Esophagus (tissue), 2 donors: ENCODE measurements at regions not wholly inside any gene's neighbourhood (a gene's known extent, or its start where the extent isn't known, plus 50 kb on each side); places are given as distances from the start of the nearest gene placed in this dataset.
"Not testable (repeated sequence)": the region's sequence is repeated elsewhere in the genome, so short reads cannot be mapped to it uniquely, and the experiment has no call there.

Experiments
- H3K27ac ChIP-seq, 2 donors: one replicate each; pipeline ENCODE4 v1.5.1; 2013; ENCODE audit warnings: low read depth in 2 of 2, mild to moderate bottlenecking in 2 of 2, inconsistent platforms in 1 of 2, low read length in 1 of 2, moderate library complexity in 1 of 2
- H3K27me3 ChIP-seq, 2 donors: one replicate each; pipeline ENCODE4 v1.6.1; 2013; ENCODE audit warnings: low read length in 2 of 2, control low read depth in 1 of 2, mild to moderate bottlenecking in 1 of 2; ENCODE audit not compliant: insufficient read depth in 2 of 2, control insufficient read depth in 1 of 2
- H3K36me3 ChIP-seq, 2 donors: one replicate each; pipeline ENCODE4 v1.6.1; 2013; ENCODE audit warnings: low read length in 1 of 2; ENCODE audit not compliant: control insufficient read depth in 2 of 2, insufficient read depth in 2 of 2
- H3K4me1 ChIP-seq, 2 donors: one replicate each; pipeline ENCODE4 v1.6.1; 2013; ENCODE audit warnings: low read length in 1 of 2; ENCODE audit not compliant: control insufficient read depth in 2 of 2, insufficient read depth in 2 of 2
- H3K4me3 ChIP-seq, 2 donors: one replicate each; pipeline ENCODE4 v1.5.1; 2013; ENCODE audit warnings: low read length in 2 of 2, mild to moderate bottlenecking in 2 of 2, low read depth in 1 of 2, moderate library complexity in 1 of 2
- H3K9me3 ChIP-seq, 2 donors: one replicate each; pipeline ENCODE4 v1.6.1; 2013; ENCODE audit warnings: mild to moderate bottlenecking in 2 of 2, low read depth in 1 of 2, low read length in 1 of 2, moderate library complexity in 1 of 2; ENCODE audit not compliant: control insufficient read depth in 2 of 2, insufficient read depth in 1 of 2
- whole genome bisulfite sequencing, 2 donors: extraction: QIAGEN DNeasy Blood & Tissue Kit; methylation state at CpG; one replicate each; pipeline ENCODE4 v1.1.7; 2013; 5-methylcytosine and 5-hydroxymethylcytosine counted together
- donor health status: healthy with polysubstance abuse.
- donor health status: Bipolar disorder and iron deficiency.

DNA sequence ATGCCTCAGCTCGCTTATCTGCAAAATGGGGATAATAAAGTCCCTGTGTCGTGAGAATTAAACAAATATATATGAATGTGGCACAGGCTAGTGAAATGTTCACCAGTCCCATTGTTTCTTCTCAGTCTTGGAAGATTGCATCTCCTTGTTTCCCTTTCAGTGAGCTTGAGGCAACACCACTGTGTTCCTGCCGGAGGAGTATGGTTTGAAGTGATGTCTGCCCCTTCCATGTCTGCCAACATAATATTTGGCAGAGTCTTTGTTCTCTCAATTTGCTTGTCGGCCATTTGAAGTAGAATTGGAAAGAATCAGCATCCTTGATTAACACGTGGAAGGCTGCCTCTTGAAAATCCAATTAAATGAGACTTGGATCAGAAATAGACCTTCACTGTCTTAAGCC is 1088.5 kb upstream of the INTU start:
- Histone ChIP-seq H3K27me3 (no peaks in the 10 kb centered on the region), H3K27ac (no peak overlapping the region), H3K4me1 (no peaks in the 10 kb centered on the region), H3K9me3 (no peaks in the 10 kb centered on the region), H3K36me3 (no peaks in the 10 kb centered on the region), H3K4me3 (no peak overlapping the region)
- 53 to 56% methylated on average over 5 of the region's 5 CpGs for WGBS, 2 donors

- H3K27ac ChIP-seq, H3K4me1 ChIP-seq, H3K4me3 ChIP-seq, H3K36me3 ChIP-seq, H3K27me3 ChIP-seq, H3K9me3 ChIP-seq: not testable (repeated sequence)
- WGBS, 2 donors: 90 to 96% methylated on average over 10 of the region's 10 CpGs
Observed at GRCh38 chr4:126546197-126546596, 1086.6 kb upstream of the INTU start.

DNA sequence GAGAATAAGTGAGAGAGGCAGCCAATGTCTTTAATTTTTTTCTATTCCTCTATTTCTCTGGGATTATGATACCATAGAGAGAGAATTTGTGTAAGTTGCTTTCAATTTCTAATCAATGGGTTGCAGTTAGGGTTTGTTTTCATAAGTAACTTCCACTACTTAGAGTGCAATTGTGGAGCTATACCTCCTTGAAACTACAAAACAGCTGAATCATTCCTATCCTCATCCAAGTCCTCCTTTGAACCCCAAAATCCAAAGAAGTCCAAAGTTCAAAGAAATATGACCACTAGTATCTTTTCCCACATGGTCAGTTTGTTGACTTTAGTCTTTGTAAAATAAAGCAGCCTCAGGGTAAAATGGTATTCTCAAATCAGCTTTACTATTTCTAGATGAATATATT is 1085.4 kb upstream of the INTU start:
- no peaks in the 10 kb centered on the region for H3K9me3 ChIP-seq
- no peaks in the 10 kb centered on the region for H3K36me3 ChIP-seq
- H3K27me3 ChIP-seq: no peaks in the 10 kb centered on the region

DNA sequence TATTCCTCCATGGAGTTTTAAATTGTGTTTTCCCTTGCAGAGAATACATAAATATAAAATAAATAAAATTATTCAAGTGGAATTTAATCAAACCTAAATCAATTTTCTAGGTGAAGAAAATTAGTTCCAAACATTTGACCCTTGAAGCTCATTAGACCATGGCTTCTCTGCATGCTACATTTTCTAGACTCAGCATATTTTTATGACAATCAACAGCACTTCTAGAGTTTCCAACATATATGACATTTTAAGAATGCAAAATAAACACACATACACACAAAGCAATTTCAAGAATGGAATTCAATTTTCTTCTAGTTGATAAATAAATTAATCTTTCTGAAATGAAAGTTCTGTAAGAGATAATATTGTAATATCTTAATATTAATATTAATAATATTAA is 1083.9 kb upstream of the INTU start:
- H3K27me3 ChIP-seq: no peaks in the 10 kb centered on the region
- H3K27ac ChIP-seq: no peak overlapping the region

More for the DNA sequence above, 1085.4 kb upstream of the INTU start:
- Histone ChIP-seq H3K4me1 (no peaks in the 10 kb centered on the region), H3K27ac (no peak overlapping the region), H3K4me3 (no peak overlapping the region)

DNA sequence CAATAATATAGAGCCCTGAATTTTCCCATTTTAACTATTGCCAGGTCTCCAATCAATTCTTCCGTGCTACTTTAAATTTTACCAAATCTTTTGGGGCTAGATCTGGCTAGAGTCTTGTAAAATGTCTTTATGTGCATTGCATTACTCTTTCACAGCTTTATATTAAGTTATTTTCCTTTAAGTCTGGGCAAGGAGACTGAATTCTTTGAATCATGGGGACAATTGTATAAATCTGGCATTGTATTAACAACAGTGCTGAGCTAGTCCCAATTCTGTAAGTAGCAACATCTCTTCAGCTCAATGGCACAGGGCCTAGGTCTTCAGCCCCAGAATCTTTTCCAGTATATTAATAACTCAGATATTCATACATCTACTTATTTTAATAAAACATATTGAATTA is 1080.4 kb upstream of the INTU start:
- H3K27ac ChIP-seq: no peak overlapping the region
- no peaks in the 10 kb centered on the region for H3K36me3 ChIP-seq
- no peak overlapping the region for H3K4me3 ChIP-seq
- H3K27me3 ChIP-seq: no peaks in the 10 kb centered on the region
- H3K4me1 ChIP-seq: no peaks in the 10 kb centered on the region
- no peaks in the 10 kb centered on the region for H3K9me3 ChIP-seq
- WGBS, 2 donors: 23 to 39% methylated on average over 1 of the region's 1 CpG

More for the DNA sequence above, 1083.9 kb upstream of the INTU start:
- Histone ChIP-seq H3K4me3 (no peak overlapping the region), H3K9me3 (no peaks in the 10 kb centered on the region), H3K36me3 (no peaks in the 10 kb centered on the region), H3K4me1 (no peaks in the 10 kb centered on the region)

DNA sequence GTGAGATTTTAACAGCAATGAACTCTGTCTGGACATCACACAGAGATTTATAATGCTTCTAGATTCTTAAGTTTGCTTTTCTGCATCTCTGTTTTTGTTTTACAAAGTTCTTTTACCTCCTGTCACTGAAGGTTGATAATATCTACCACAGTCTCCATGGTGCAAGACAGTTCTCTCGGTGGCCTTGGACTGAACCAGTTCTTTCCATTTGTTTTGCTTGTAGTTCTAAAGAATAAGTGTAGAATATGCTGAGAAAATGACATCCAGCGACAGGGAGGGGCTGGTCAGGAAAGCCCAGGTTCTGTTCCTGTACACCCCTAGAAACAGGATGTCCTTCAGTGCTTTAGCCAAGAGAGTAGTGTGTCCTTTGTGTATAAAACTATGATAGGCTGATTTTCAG is 1079.5 kb upstream of the INTU start:
- Histone ChIP-seq H3K4me3 (no peak overlapping the region), H3K9me3 (no peaks in the 10 kb centered on the region), H3K27me3 (no peaks in the 10 kb centered on the region), H3K27ac (no peak overlapping the region), H3K36me3 (no peaks in the 10 kb centered on the region), H3K4me1 (no peaks in the 10 kb centered on the region)
- 60 to 69% methylated on average over 2 of the region's 2 CpGs for WGBS, 2 donors

GRCh38 chr4:126558596-126558995 is 1074.2 kb upstream of the INTU start:
- Histone ChIP-seq H3K27me3 (no peaks in the 10 kb centered on the region), H3K4me1 (no peaks in the 10 kb centered on the region), H3K36me3 (no peaks in the 10 kb centered on the region), H3K27ac (no peak overlapping the region), H3K9me3 (no peaks in the 10 kb centered on the region), H3K4me3 (no peak overlapping the region)
- 65 to 74% methylated on average over 2 of the region's 2 CpGs for WGBS, 2 donors

DNA sequence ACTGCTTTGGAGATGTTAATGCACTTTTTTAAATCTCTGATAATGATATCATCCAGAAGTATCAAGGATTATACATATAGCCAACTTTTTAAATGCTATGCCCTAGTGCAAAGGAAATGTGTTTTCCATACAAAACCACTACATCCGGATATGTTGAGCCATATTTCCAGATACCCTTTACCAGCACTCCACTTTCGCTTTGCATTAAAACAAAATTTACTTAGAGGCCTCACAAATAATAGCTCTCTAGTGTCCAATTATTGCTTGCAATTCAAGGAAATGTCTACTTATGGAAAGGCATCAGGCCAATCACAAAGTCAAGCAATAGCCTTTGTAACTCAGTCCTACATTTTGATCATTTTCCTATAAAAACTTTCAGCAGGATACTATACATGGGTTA is 1072.8 kb upstream of the INTU start:
- Histone ChIP-seq H3K36me3 (no peaks in the 10 kb centered on the region), H3K4me1 (no peaks in the 10 kb centered on the region), H3K27me3 (no peaks in the 10 kb centered on the region), H3K9me3 (no peaks in the 10 kb centered on the region), H3K27ac (no peak overlapping the region), H3K4me3 (no peak overlapping the region)
- 42 to 48% methylated on average over 2 of the region's 2 CpGs for WGBS, 2 donors

GRCh38 chr4:126560794-126561193 is 1072.0 kb upstream of the INTU start:
- no peaks in the 10 kb centered on the region for H3K9me3 ChIP-seq
- H3K36me3 ChIP-seq: no peaks in the 10 kb centered on the region
- H3K4me1 ChIP-seq: no peaks in the 10 kb centered on the region
- H3K27ac ChIP-seq: no peak overlapping the region
- no peak overlapping the region for H3K4me3 ChIP-seq
- WGBS, 2 donors: 60 to 63% methylated on average over 1 of the region's 1 CpG
- no peaks in the 10 kb centered on the region for H3K27me3 ChIP-seq

DNA sequence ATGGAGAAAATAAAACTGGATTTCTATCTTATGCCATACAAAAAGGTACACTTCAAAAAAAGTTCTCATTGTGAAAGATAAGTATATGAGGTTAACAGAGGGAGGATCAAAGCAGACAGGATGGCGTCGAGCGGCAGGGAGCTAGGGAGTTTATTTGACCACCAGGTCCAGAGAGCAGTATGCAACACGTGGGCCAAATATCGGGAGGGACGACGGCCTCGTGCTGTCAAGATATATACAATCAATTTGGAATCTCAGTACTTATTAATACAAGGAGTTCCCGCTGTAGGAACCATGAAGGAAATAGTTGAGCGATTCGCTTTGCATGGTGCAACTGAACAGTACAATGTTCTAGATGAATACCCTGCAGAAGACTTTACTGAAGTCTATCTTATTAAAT is 1069.4 kb upstream of the INTU start:
- Histone ChIP-seq H3K27me3 (no peaks in the 10 kb centered on the region), H3K9me3 (no peaks in the 10 kb centered on the region), H3K4me3 (no peak overlapping the region), H3K36me3 (no peaks in the 10 kb centered on the region), H3K27ac (no peak overlapping the region), H3K4me1 (no peaks in the 10 kb centered on the region)
- WGBS, 2 donors: 90 to 94% methylated on average over 11 of the region's 11 CpGs
